T-cell (primary cell): ENCODE measurements at regions not wholly inside any gene's neighbourhood (a gene's known extent, or its start where the extent isn't known, plus 50 kb on each side); places are given as distances from the start of the nearest gene placed in this dataset.

Source experiments
- ATAC-seq, 4 experiments: fragments of 200-7000 bp in 3 of 4; fragments of 150-1000 bp in 1 of 4; cut with Tn5 transposase; replicated peaks in 1 of 4; 1 replicate in 3 of 4; 2 replicates in 1 of 4; pipeline ENCODE4 v1.10.0; 2021; ENCODE audit warnings: moderate library complexity in 3 of 4, mild to moderate bottlenecking in 2 of 4, moderate number of reproducible peaks in 1 of 4
- CTCF ChIA-PET, 2 donors: fragments of 300-600 bp; sonication (Branson Sonifier 250); formaldehyde crosslinking; loops; one replicate each; lab custom pipeline; 2022; ENCODE audit warnings: antibody characterized with exemption in 2 of 2; lab: Charles Lee
- POLR2A ChIA-PET, 2 donors: fragments of 300-600 bp; sonication (Branson Sonifier 250); formaldehyde crosslinking; loops; one replicate each; lab custom pipeline; 2022; ENCODE audit warnings: antibody characterized with exemption in 2 of 2; lab: Charles Lee
- DNase-seq, 35 experiments: peaks; one replicate each; pipeline versions ENCODE4 v3.0.0 to v3.0.0-alpha.2; 2013 to 2023
- H3K27ac ChIP-seq: one replicate; pipeline ENCODE4 v1.5.1; 2013; ENCODE audit warnings: low read length
- H3K27me3 ChIP-seq, 2 experiments: replicated peaks in 1 of 2; 1 replicate in 1 of 2; 2 replicates in 1 of 2; pipeline versions ENCODE4 v1.6.1 to v1.7.0; 2013; ENCODE audit warnings: low read length in 1 of 2, mixed read lengths in 1 of 2; ENCODE audit not compliant: control insufficient read depth in 2 of 2, insufficient read depth in 2 of 2; ENCODE audit errors: extremely low read depth in 1 of 2
- H3K36me3 ChIP-seq, 2 donors: 1 replicate in 1 of 2; 2 replicates in 1 of 2; pipeline versions ENCODE4 v1.6.1 to v1.7.0; 2013; ENCODE audit warnings: low read length in 1 of 2; ENCODE audit not compliant: control insufficient read depth in 2 of 2, insufficient read depth in 1 of 2; ENCODE audit errors: extremely low read depth in 1 of 2
- H3K4me1 ChIP-seq, 2 experiments: 1 replicate in 1 of 2; 2 replicates in 1 of 2; pipeline versions ENCODE4 v1.6.1 to v1.7.0; 2013; ENCODE audit warnings: low read length in 2 of 2, mixed read lengths in 1 of 2; ENCODE audit not compliant: insufficient read depth in 2 of 2, control insufficient read depth in 1 of 2; ENCODE audit errors: extremely low read depth in 1 of 2
- H3K4me3 ChIP-seq, 2 donors: 1 replicate in 1 of 2; 2 replicates in 1 of 2; pipeline versions ENCODE4 v1.5.1 to v1.7.0; 2013; ENCODE audit warnings: mild to moderate bottlenecking in 2 of 2, low read length in 1 of 2, moderate library complexity in 1 of 2; ENCODE audit not compliant: control insufficient read depth in 1 of 2; ENCODE audit errors: extremely low read depth in 1 of 2
- H3K9me3 ChIP-seq: 2 replicates; pipeline ENCODE4 v1.7.0; 2013
- H3K27ac Mint-ChIP-seq, 2 donors: one replicate each; pipeline ENCODE4 v1.8.0; 2020 to 2021; ENCODE audit warnings: mild to moderate bottlenecking in 2 of 2, mixed read lengths in 2 of 2
- H3K27me3 Mint-ChIP-seq, 2 donors: one replicate each; pipeline ENCODE4 v1.8.0; 2021 to 2022; ENCODE audit warnings: mixed read lengths in 2 of 2
- H3K36me3 Mint-ChIP-seq: one replicate; pipeline ENCODE4 v1.8.0; 2021; ENCODE audit warnings: mixed read lengths
- H3K4me1 Mint-ChIP-seq, 3 donors: one replicate each; pipeline ENCODE4 v1.8.0; 2020 to 2022; ENCODE audit warnings: mixed read lengths in 3 of 3, mild to moderate bottlenecking in 1 of 3
- H3K4me3 Mint-ChIP-seq, 3 donors: one replicate each; pipeline ENCODE4 v1.8.0; 2020 to 2022; ENCODE audit warnings: mild to moderate bottlenecking in 3 of 3, mixed read lengths in 3 of 3, moderate library complexity in 3 of 3
- H3K9me3 Mint-ChIP-seq, 3 donors: one replicate each; pipeline ENCODE4 v1.8.0; 2020 to 2022; ENCODE audit warnings: mixed read lengths in 3 of 3
- WGBS: methylation state at CpG from one replicate; pipeline ENCODE4 v1.1.5; 2013; ENCODE audit warnings: missing lambda C conversion rate; ENCODE audit not compliant: insufficient coverage; 5-methylcytosine and 5-hydroxymethylcytosine counted together

DNA sequence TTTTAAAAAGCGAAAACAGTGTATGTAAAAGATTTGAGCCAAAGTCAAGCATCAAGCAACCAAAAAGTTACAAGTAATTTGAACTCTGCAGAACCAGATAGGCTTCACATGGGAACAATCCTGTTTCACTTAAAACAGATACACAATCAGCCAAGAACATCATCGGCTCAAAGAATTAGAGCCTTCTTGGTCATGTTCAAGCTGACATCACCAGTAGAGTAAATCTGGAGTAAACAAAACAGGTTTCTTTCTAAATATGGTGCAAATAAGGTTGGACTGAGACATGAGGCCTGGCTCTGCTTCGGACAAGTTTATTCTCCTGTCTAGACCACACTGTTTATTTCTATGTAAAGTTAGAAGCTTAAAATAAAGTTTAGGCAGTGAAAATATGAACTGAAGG is 116.0 kb downstream of the GMNC start:
- no peaks in the 10 kb centered on the region for H3K36me3 Mint-ChIP-seq
- DNase-seq: no peak
- H3K9me3 Mint-ChIP-seq: peaks cover 0 to 3% (median 0%) of the 10 kb centered on the region in 3 donors
- Histone ChIP-seq H3K4me1 (no peaks in the 10 kb centered on the region), H3K4me3 (no peak overlapping the region), H3K27me3 (no peaks in the 10 kb centered on the region), H3K36me3 (no peaks in the 10 kb centered on the region), H3K9me3 (no peaks in the 10 kb centered on the region), H3K27ac (no peak overlapping the region)
- H3K4me3 Mint-ChIP-seq: no peak overlapping the region
- no CpG with 5 or more reads among the region's 3 CpGs for WGBS
- ChIA-PET POLR2A (no interaction called here), CTCF (no interaction called here)
- no peak for ATAC-seq
- H3K27me3 Mint-ChIP-seq: peaks cover 0 to 4% of the 10 kb centered on the region in 2 donors
- no peak overlapping the region for H3K27ac Mint-ChIP-seq
- no peaks in the 10 kb centered on the region for H3K4me1 Mint-ChIP-seq

DNA sequence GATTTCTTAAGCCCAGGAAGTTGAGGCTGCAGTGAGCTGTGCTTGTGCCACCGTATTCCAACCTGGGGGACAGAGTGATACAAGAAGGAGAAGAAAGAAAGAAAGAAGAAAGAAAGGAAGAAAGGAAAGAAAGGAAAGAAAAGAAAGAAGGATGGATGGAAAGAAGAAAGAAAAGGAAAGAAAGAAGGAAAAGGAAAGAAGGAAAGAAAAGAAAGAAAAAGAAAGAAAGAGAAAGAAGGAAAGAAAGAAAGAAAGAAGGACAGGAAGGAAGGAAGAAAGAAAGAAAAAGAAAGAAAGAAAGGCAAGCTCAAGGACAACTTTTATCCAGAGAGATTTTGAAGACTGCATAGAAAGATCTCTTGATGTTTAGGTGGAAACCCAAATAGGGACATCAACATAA is 120.7 kb downstream of the GMNC start:
- Histone ChIP-seq H3K27ac (no peak overlapping the region), H3K27me3 (no peaks in the 10 kb centered on the region), H3K36me3 (no peaks in the 10 kb centered on the region), H3K9me3 (no peaks in the 10 kb centered on the region), H3K4me1 (no peaks in the 10 kb centered on the region), H3K4me3 (no peak overlapping the region)
- 89% methylated on average over 1 of the region's 1 CpG for WGBS
- Mint-ChIP-seq H3K27ac (no peak overlapping the region), H3K36me3 (no peaks in the 10 kb centered on the region), H3K9me3 (no peaks in the 10 kb centered on the region), H3K27me3 (peaks cover 0 to 9% of the 10 kb centered on the region in 2 donors), H3K4me3 (no peak overlapping the region), H3K4me1 (no peaks in the 10 kb centered on the region)
- CTCF ChIA-PET: no interaction called here
- POLR2A ChIA-PET: no interaction called here
- no peak for ATAC-seq
- no peak for DNase-seq

DNA sequence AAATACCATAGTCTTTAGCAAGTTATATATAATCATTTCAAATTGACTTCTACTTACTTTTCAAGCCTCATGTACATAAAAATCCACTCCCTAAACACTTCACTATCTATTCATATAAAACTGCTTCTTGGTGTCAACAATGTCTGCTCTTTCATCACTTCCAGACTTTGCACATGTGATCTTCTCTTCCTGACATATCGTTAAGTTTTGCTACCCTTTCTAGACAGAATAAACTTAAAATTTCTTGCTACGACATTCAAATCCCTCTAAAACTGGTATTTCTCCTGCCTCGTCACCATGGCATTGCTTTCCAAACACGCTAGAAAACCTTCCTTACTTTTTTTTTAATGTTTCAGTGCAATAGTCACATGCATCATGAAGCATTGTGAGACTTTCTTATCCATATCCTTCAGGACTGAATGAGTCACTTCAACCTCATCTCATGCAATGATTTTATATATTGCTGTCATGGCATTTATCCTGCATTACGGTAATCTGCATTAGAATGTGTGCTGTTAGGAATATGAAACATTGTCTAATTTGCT is 122.8 kb downstream of the GMNC start:
- Mint-ChIP-seq H3K4me3 (no peak overlapping the region), H3K27ac (no peak overlapping the region), H3K4me1 (no peaks in the 10 kb centered on the region), H3K27me3 (peaks cover 0 to 9% of the 10 kb centered on the region in 2 donors), H3K9me3 (no peaks in the 10 kb centered on the region), H3K36me3 (no peaks in the 10 kb centered on the region)
- ChIA-PET CTCF (no interaction called here), POLR2A (no interaction called here)
- ATAC-seq (no peak), DNase-seq (no peak)
- no peak overlapping the region for H3K4me3 ChIP-seq
- H3K4me1 ChIP-seq: no peaks in the 10 kb centered on the region
- no peaks in the 10 kb centered on the region for H3K9me3 ChIP-seq
- H3K27ac ChIP-seq: no peak overlapping the region
- 92% methylated on average over 3 of the region's 5 CpGs for WGBS
- H3K36me3 ChIP-seq: no peaks in the 10 kb centered on the region
- no peaks in the 10 kb centered on the region for H3K27me3 ChIP-seq

DNA sequence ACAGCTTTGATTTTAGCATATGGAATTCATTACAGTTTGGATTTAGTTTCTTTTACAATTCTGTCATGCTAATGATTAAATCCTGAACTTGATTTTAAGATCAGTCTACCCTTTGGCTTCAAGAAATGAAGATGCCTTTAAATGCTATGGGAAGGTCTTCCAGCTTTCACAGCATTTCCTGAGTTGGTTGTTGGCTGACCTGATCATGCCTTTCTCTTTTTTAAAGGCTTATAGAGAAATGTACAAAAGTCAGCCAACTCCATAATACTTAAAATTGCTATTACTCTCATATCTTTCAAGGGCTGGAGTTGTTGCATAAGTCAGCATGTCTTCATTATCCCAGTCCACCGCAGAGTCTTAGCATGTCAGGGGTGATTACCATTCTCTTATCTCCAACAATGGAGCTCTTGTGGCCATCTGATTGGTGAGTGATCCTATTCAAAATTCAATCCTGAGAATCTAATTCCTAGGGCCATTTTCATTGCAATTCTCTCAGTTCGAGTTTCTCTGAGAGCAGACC is 123.8 kb downstream of the GMNC start:
- H3K4me1 ChIP-seq: no peaks in the 10 kb centered on the region
- H3K9me3 ChIP-seq: no peaks in the 10 kb centered on the region
- DNase-seq (no peak), ATAC-seq (no peak)
- Mint-ChIP-seq H3K4me1 (no peaks in the 10 kb centered on the region), H3K4me3 (no peak overlapping the region), H3K36me3 (no peaks in the 10 kb centered on the region), H3K27ac (no peak overlapping the region), H3K27me3 (peaks cover 0 to 9% of the 10 kb centered on the region in 2 donors), H3K9me3 (no peaks in the 10 kb centered on the region)
- H3K27ac ChIP-seq: no peak overlapping the region
- no CpG with 5 or more reads among the region's 2 CpGs for WGBS
- ChIA-PET CTCF (no interaction called here), POLR2A (interaction anchor here in 1 of 2 donors (0.9 kb wide), 1 partner anchor 68 kb away, joined by 3 read pairs; no protein-coding TSS in a partner anchor)
- no peaks in the 10 kb centered on the region for H3K36me3 ChIP-seq
- no peak overlapping the region for H3K4me3 ChIP-seq
- no peaks in the 10 kb centered on the region for H3K27me3 ChIP-seq

DNA sequence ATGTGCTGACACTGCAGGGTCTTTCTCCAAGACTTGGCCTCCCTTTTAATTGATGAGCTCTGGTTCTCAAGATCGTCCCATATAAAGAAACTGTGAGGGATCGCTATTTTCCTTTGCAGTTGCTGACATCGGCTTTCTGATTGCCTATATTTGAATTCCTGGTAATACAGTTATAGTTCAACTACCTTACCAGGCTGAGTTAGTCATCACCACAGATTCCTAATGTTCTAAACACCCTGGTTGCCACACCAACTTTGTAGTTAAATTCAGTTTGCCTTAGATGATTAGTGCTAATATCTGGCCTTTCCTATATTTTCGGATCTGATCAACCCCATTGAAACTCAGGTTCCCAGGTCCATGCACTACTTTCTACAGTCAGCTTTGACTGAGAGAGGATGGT is 125.0 kb downstream of the GMNC start:
- Mint-ChIP-seq H3K4me3 (no peak overlapping the region), H3K27ac (no peak overlapping the region), H3K9me3 (no peaks in the 10 kb centered on the region), H3K4me1 (no peaks in the 10 kb centered on the region), H3K27me3 (peaks cover 0 to 9% of the 10 kb centered on the region in 2 donors), H3K36me3 (no peaks in the 10 kb centered on the region)
- ChIA-PET CTCF (no interaction called here), POLR2A (interaction anchor here in 1 of 2 donors (0.9 kb wide), 1 partner anchor 66 kb away, joined by 3 read pairs; no protein-coding TSS in a partner anchor)
- no peak overlapping the region for H3K27ac ChIP-seq
- H3K4me3 ChIP-seq: no peak overlapping the region
- WGBS: 100% methylated on average over 1 of the region's 4 CpGs
- DNase-seq (no peak), ATAC-seq (no peak)
- H3K4me1 ChIP-seq: no peaks in the 10 kb centered on the region
- H3K27me3 ChIP-seq: no peaks in the 10 kb centered on the region
- H3K9me3 ChIP-seq: no peaks in the 10 kb centered on the region
- H3K36me3 ChIP-seq: no peaks in the 10 kb centered on the region

DNA sequence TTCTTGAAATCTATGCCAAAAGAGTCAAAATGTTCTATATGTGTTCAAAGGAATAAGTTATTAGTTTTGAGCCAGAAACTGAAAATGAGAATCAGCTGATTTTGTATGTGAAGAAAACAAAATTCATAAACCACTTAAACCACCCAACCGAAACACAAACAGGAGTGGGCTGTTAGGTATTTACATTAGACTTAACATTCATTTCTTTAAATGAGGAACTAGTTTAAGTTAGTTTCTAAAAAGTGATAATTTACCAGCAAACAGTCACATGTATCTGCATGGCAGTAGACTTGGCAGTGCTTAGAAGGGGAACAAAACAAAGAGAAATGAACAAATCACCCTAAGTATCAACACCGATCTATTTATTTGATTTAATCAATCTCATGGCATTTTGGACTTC is 128.0 kb downstream of the GMNC start:
- no CpG with 5 or more reads among the region's 2 CpGs for WGBS
- Mint-ChIP-seq H3K27me3 (no peaks in the 10 kb centered on the region), H3K27ac (no peak overlapping the region), H3K4me3 (no peak overlapping the region), H3K9me3 (no peaks in the 10 kb centered on the region), H3K4me1 (no peaks in the 10 kb centered on the region), H3K36me3 (no peaks in the 10 kb centered on the region)
- no peak for ATAC-seq
- Histone ChIP-seq H3K9me3 (no peaks in the 10 kb centered on the region), H3K4me3 (no peak overlapping the region), H3K4me1 (no peaks in the 10 kb centered on the region), H3K27ac (no peak overlapping the region), H3K27me3 (no peaks in the 10 kb centered on the region), H3K36me3 (no peaks in the 10 kb centered on the region)
- ChIA-PET POLR2A (no interaction called here), CTCF (no interaction called here)
- no peak for DNase-seq
